ENCODE measurements at regions not wholly inside any gene's neighbourhood (a gene's known extent, or its start where the extent isn't known, plus 50 kb on each side); places are given as distances from the start of the nearest gene placed in this dataset.

GRCh38 chr13:70814684-70815083 lies 706.4 kb upstream of the KLHL1 start:
- TF ChIP-seq POLR2AphosphoS5 (IDR thresholded peaks at IDR 0.05; ENCODE audit: borderline replicate concordance, low read depth, low read length) (no peak), EZH2 (IDR thresholded peaks at IDR 0.05) (no peak), FOXP2 (optimal IDR thresholded peaks at IDR 0.05; ENCODE audit: control extremely low read depth, extremely low read length, insufficient read depth) (no peak)

All from SK-N-MC (cell line).